Fibroblast of skin of left biceps (primary cell): ENCODE measurements at regions not wholly inside any gene's neighbourhood (a gene's known extent, or its start where the extent isn't known, plus 50 kb on each side); places are given as distances from the start of the nearest gene placed in this dataset.
A peak's percentile ranks its signal among the peaks of the same experiment; 100 is the strongest.

ENCODE experiments used
- DNase-seq, 2 experiments: peaks; one replicate each; pipeline ENCODE4 v3.0.0-alpha.2; 2013; ENCODE audit warnings: low read depth in 2 of 2

GRCh38 chr5:117945258-117945657 lies 1043.1 kb downstream of the DTWD2 start:
- DNase-seq, result no peak

- no peak for DNase-seq
Observed at GRCh38 chr5:117943541-117943940, 1044.8 kb downstream of the DTWD2 start.

GRCh38 chr5:117942861-117943519 lies 1045.4 kb downstream of the DTWD2 start:
- DNase-seq, result no peak

- no peak for DNase-seq
Observed at GRCh38 chr5:117893211-117893610, 1095.1 kb downstream of the DTWD2 start.

- DNase-seq, result no peak
Observed at GRCh38 chr5:117892360-117892759, 1096.0 kb downstream of the DTWD2 start.

- peak; percentile 45 to 46 for DNase-seq
Observed at GRCh38 chr5:117889596-117889995, 1098.8 kb downstream of the DTWD2 start.

GRCh38 chr5:117888688-117889087 lies 1099.7 kb downstream of the DTWD2 start:
- no peak for DNase-seq

GRCh38 chr5:117881426-117882230 lies 1106.7 kb downstream of the DTWD2 start:
- DNase-seq, result no peak

GRCh38 chr5:117880932-117881331 lies 1107.4 kb downstream of the DTWD2 start:
- no peak for DNase-seq

- DNase-seq, result no peak
Observed at GRCh38 chr5:117877731-117878130, 1110.6 kb downstream of the DTWD2 start.

GRCh38 chr5:117872798-117873368 lies 1115.5 kb downstream of the DTWD2 start:
- no peak for DNase-seq

GRCh38 chr5:117869596-117869995 lies 1118.8 kb downstream of the DTWD2 start:
- no peak for DNase-seq

- no peak for DNase-seq
Observed at GRCh38 chr5:117863586-117864296, 1124.6 kb downstream of the DTWD2 start.

- no peak for DNase-seq
Observed at GRCh38 chr5:117860550-117860949, 1127.8 kb downstream of the DTWD2 start.

- no peak for DNase-seq
Observed at GRCh38 chr5:117859176-117859575, 1129.2 kb downstream of the DTWD2 start.

GRCh38 chr5:117856713-117857112 lies 1131.6 kb downstream of the DTWD2 start:
- no peak for DNase-seq

- no peak for DNase-seq
Observed at GRCh38 chr5:117837786-117838185, 1150.6 kb downstream of the DTWD2 start.

GRCh38 chr5:117833691-117834090 lies 1154.7 kb downstream of the DTWD2 start:
- DNase-seq, result no peak

- no peak for DNase-seq
Observed at GRCh38 chr5:117829646-117830045, 1158.7 kb downstream of the DTWD2 start.

GRCh38 chr5:117813850-117814249 lies 1174.5 kb downstream of the DTWD2 start:
- no peak for DNase-seq

GRCh38 chr5:117812861-117813260 lies 1175.5 kb downstream of the DTWD2 start:
- DNase-seq, result no peak

- no peak for DNase-seq
Observed at GRCh38 chr5:117809251-117809650, 1179.1 kb downstream of the DTWD2 start.
